Osteocyte (in vitro differentiated cells): ENCODE measurements at regions not wholly inside any gene's neighbourhood (a gene's known extent, or its start where the extent isn't known, plus 50 kb on each side); places are given as distances from the start of the nearest gene placed in this dataset.
"Not testable (repeated sequence)": the region's sequence is repeated elsewhere in the genome, so short reads cannot be mapped to it uniquely, and the experiment has no call there.

Experiments used
- DNase-seq: peaks from one replicate; pipeline ENCODE4 v3.0.0; 2021; ENCODE audit warnings: mixed read lengths; ENCODE audit not compliant: unreplicated experiment; ENCODE audit errors: extremely low spot score
- H3K27ac Mint-ChIP-seq: one replicate; pipeline ENCODE4 v1.8.0; 2021; ENCODE audit warnings: mild to moderate bottlenecking, mixed read lengths; ENCODE audit not compliant: unreplicated experiment
- H3K27me3 Mint-ChIP-seq: one replicate; pipeline ENCODE4 v1.8.0; 2021; ENCODE audit warnings: mixed read lengths; ENCODE audit not compliant: unreplicated experiment
- H3K36me3 Mint-ChIP-seq: one replicate; pipeline ENCODE4 v1.8.0; 2021; ENCODE audit warnings: mixed read lengths; ENCODE audit not compliant: unreplicated experiment
- H3K4me1 Mint-ChIP-seq: one replicate; pipeline ENCODE4 v1.8.0; 2021; ENCODE audit warnings: mixed read lengths; ENCODE audit not compliant: unreplicated experiment
- H3K4me3 Mint-ChIP-seq: one replicate; pipeline ENCODE4 v1.8.0; 2021; ENCODE audit warnings: mild to moderate bottlenecking, moderate library complexity, mixed read lengths; ENCODE audit not compliant: unreplicated experiment
- H3K9me3 Mint-ChIP-seq: one replicate; pipeline ENCODE4 v1.8.0; 2021; ENCODE audit warnings: mixed read lengths; ENCODE audit not compliant: unreplicated experiment
- CTCF ChIP-seq: fragments of 200-600 bp; sonication (generic); IDR thresholded peaks from 2 replicates; pipeline ENCODE4 v1.5.0; 2021; ENCODE audit warnings: antibody characterized with exemption, mild to moderate bottlenecking, moderate library complexity

GRCh38 chr5:44756097-44756496 lies 52.6 kb upstream of the MRPS30 start:
- not testable (repeated sequence) for H3K4me3 Mint-ChIP-seq, H3K4me1 Mint-ChIP-seq, H3K27ac Mint-ChIP-seq, DNase-seq, H3K36me3 Mint-ChIP-seq, H3K27me3 Mint-ChIP-seq, H3K9me3 Mint-ChIP-seq

GRCh38 chr5:44747396-44747795 lies 61.4 kb upstream of the MRPS30 start:
- no peaks in the 10 kb centered on the region for H3K9me3 Mint-ChIP-seq
- no peak overlapping the region for H3K27ac Mint-ChIP-seq
- H3K36me3 Mint-ChIP-seq = no peaks in the 10 kb centered on the region
- H3K4me3 Mint-ChIP-seq = no peak overlapping the region
- TF ChIP-seq CTCF = no peak
- no peaks in the 10 kb centered on the region for H3K27me3 Mint-ChIP-seq
- no peak for DNase-seq
- H3K4me1 Mint-ChIP-seq = no peaks in the 10 kb centered on the region

GRCh38 chr5:44740660-44741059 lies 68.1 kb upstream of the MRPS30 start:
- peaks cover 4% of the 10 kb centered on the region for H3K27me3 Mint-ChIP-seq
- H3K4me1 Mint-ChIP-seq = no peaks in the 10 kb centered on the region
- H3K36me3 Mint-ChIP-seq = no peaks in the 10 kb centered on the region
- TF ChIP-seq CTCF = no peak
- no peak overlapping the region for H3K4me3 Mint-ChIP-seq
- DNase-seq = no peak
- H3K27ac Mint-ChIP-seq = no peak overlapping the region
- H3K9me3 Mint-ChIP-seq = no peaks in the 10 kb centered on the region

GRCh38 chr5:44729536-44729935 lies 79.2 kb upstream of the MRPS30 start:
- H3K4me3 Mint-ChIP-seq = no peak overlapping the region
- H3K27me3 Mint-ChIP-seq = no peaks in the 10 kb centered on the region
- no peak for TF ChIP-seq CTCF
- DNase-seq = no peak
- no peaks in the 10 kb centered on the region for H3K36me3 Mint-ChIP-seq
- H3K27ac Mint-ChIP-seq = no peak overlapping the region
- H3K9me3 Mint-ChIP-seq = no peaks in the 10 kb centered on the region
- H3K4me1 Mint-ChIP-seq = no peaks in the 10 kb centered on the region

GRCh38 chr5:44727100-44727499 lies 81.6 kb upstream of the MRPS30 start:
- no peak for TF ChIP-seq CTCF
- Mint-ChIP-seq H3K9me3 (no peaks in the 10 kb centered on the region), H3K36me3 (no peaks in the 10 kb centered on the region), H3K4me3 (no peak overlapping the region), H3K27ac (no peak overlapping the region), H3K4me1 (no peaks in the 10 kb centered on the region), H3K27me3 (no peaks in the 10 kb centered on the region)
- DNase-seq = no peak

GRCh38 chr5:44719856-44720255 lies 88.9 kb upstream of the MRPS30 start:
- no peak for DNase-seq
- Mint-ChIP-seq H3K27ac (no peak overlapping the region), H3K9me3 (no peaks in the 10 kb centered on the region), H3K27me3 (no peaks in the 10 kb centered on the region), H3K36me3 (no peaks in the 10 kb centered on the region), H3K4me1 (no peaks in the 10 kb centered on the region), H3K4me3 (no peak overlapping the region)
- no peak for TF ChIP-seq CTCF
